Activated T-cell treated with anti-CD3 and anti-CD28 coated beads, Interleukin-2, amount 50 U/mL, for 72 hours (primary cell): ENCODE measurements at regions not wholly inside any gene's neighbourhood (a gene's known extent, or its start where the extent isn't known, plus 50 kb on each side); places are given as distances from the start of the nearest gene placed in this dataset.

ENCODE experiments used
- ATAC-seq, 2 donors: fragments of 150-1000 bp; cut with Tn5 transposase; replicated peaks in 1 of 2; 2 replicates each; pipeline ENCODE4 v1.10.0; 2021; ENCODE audit warnings: moderate library complexity in 2 of 2, mild to moderate bottlenecking in 1 of 2
- DNase-seq, 2 donors: peaks; one replicate each; pipeline ENCODE4 v3.0.0; 2021 to 2022; ENCODE audit warnings: mixed read lengths in 1 of 2
- H3K27ac Mint-ChIP-seq: one replicate; pipeline ENCODE4 v1.8.0; 2022; ENCODE audit warnings: mild to moderate bottlenecking, moderate library complexity, mixed read lengths
- H3K27me3 Mint-ChIP-seq: one replicate; pipeline ENCODE4 v1.8.0; 2022; ENCODE audit warnings: low read depth, mixed read lengths
- H3K36me3 Mint-ChIP-seq, 2 donors: one replicate each; pipeline ENCODE4 v1.8.0; 2022; ENCODE audit warnings: mixed read lengths in 2 of 2, mild to moderate bottlenecking in 1 of 2; ENCODE audit not compliant: insufficient read depth in 2 of 2
- H3K4me1 Mint-ChIP-seq: one replicate; pipeline ENCODE4 v1.8.0; 2022; ENCODE audit warnings: low read depth, mixed read lengths
- H3K4me3 Mint-ChIP-seq, 2 donors: one replicate each; pipeline ENCODE4 v1.8.0; 2022; ENCODE audit warnings: mild to moderate bottlenecking in 2 of 2, mixed read lengths in 2 of 2, moderate library complexity in 2 of 2
- H3K9me3 Mint-ChIP-seq, 2 donors: one replicate each; pipeline ENCODE4 v1.8.0; 2022; ENCODE audit warnings: mixed read lengths in 2 of 2

GRCh38 chr1:193939585-193939984 is 753.2 kb upstream of the B3GALT2 start:
- Mint-ChIP-seq H3K4me1 (no peaks in the 10 kb centered on the region), H3K9me3 (peaks cover 0 to 3% of the 10 kb centered on the region in 2 donors), H3K4me3 (no peak overlapping the region), H3K36me3 (peaks cover 0 to 2% of the 10 kb centered on the region in 2 donors), H3K27ac (no peak overlapping the region), H3K27me3 (no peaks in the 10 kb centered on the region)
- DNase-seq: no peak
- no peak for ATAC-seq

- Mint-ChIP-seq H3K9me3 (peaks cover 0 to 3% of the 10 kb centered on the region in 2 donors), H3K27ac (no peak overlapping the region), H3K4me3 (no peak overlapping the region), H3K4me1 (no peaks in the 10 kb centered on the region), H3K27me3 (no peaks in the 10 kb centered on the region), H3K36me3 (peaks cover 0 to 2% of the 10 kb centered on the region in 2 donors)
- no peak for ATAC-seq
- no peak for DNase-seq
Observed at GRCh38 chr1:193937308-193937707, 750.9 kb upstream of the B3GALT2 start.

DNA sequence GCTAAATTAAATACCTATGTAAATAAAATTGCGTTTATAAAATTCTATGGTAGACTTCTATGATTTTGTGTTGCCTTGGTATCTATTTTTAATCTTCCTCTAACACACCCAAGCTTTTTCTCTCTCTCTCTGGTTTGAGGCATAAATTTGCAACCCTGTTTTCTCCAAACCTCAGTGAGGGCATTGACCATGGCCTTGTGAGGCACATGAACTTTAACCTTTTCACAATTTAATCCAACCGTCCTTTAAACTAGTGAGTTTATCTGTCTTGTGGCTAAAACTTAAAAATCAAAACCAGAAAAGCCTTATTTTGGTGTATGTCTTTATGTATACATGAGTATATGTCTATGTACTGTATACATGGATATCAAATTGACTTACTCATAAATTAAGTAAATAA is 746.6 kb upstream of the B3GALT2 start:
- Mint-ChIP-seq H3K9me3 (no peaks in the 10 kb centered on the region), H3K36me3 (peaks cover 0 to under 1% of the 10 kb centered on the region in 2 donors), H3K27ac (no peak overlapping the region), H3K27me3 (no peaks in the 10 kb centered on the region), H3K4me1 (no peaks in the 10 kb centered on the region), H3K4me3 (no peak overlapping the region)
- DNase-seq (no peak), ATAC-seq (no peak)

- Mint-ChIP-seq H3K27ac (no peak overlapping the region), H3K4me1 (no peaks in the 10 kb centered on the region), H3K27me3 (no peaks in the 10 kb centered on the region), H3K4me3 (no peak overlapping the region), H3K9me3 (no peaks in the 10 kb centered on the region), H3K36me3 (peaks cover 0 to 4% of the 10 kb centered on the region in 2 donors)
- DNase-seq: no peak
- ATAC-seq: no peak
Observed at GRCh38 chr1:193931356-193931755, 744.9 kb upstream of the B3GALT2 start.

- Mint-ChIP-seq H3K36me3 (peaks cover 0 to 7% of the 10 kb centered on the region in 2 donors), H3K4me3 (no peak overlapping the region), H3K4me1 (no peaks in the 10 kb centered on the region), H3K9me3 (peaks cover 0 to 1% of the 10 kb centered on the region in 2 donors), H3K27me3 (no peaks in the 10 kb centered on the region), H3K27ac (no peak overlapping the region)
- ATAC-seq (no peak), DNase-seq (no peak)
Observed at GRCh38 chr1:193929374-193930033, 743.1 kb upstream of the B3GALT2 start.

- Mint-ChIP-seq H3K4me1 (no peaks in the 10 kb centered on the region), H3K36me3 (peaks cover 0 to 7% of the 10 kb centered on the region in 2 donors), H3K9me3 (peaks cover 0 to 1% of the 10 kb centered on the region in 2 donors), H3K27ac (no peak overlapping the region), H3K4me3 (no peak overlapping the region), H3K27me3 (no peaks in the 10 kb centered on the region)
- DNase-seq (no peak), ATAC-seq (no peak)
Observed at GRCh38 chr1:193927550-193927949, 741.1 kb upstream of the B3GALT2 start.

DNA sequence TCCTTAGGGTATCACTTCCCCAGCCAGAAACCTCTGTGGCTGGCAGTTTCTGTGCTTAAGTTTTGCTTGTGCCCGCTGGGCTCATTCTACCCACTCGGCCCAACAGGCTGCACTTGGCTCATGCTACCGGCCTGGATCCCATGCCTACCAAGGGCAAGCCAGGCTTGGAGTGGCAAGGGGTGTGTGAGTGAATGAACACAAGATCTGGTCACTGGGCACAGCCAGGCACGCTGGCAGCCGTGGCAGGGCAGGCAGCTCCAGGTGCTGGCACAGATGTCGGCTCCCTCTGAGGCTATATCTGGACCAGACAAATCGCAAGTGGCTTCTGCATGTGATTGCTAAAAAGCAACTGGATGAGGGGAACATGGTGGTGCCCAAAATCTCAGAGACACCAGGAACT is 740.5 kb upstream of the B3GALT2 start:
- H3K9me3 Mint-ChIP-seq: peaks cover 1 to 2% of the 10 kb centered on the region in 2 donors
- DNase-seq: no peak
- H3K36me3 Mint-ChIP-seq: peaks cover 0 to 7% of the 10 kb centered on the region in 2 donors
- no peak overlapping the region for H3K4me3 Mint-ChIP-seq
- no peaks in the 10 kb centered on the region for H3K4me1 Mint-ChIP-seq
- ATAC-seq: no peak
- H3K27ac Mint-ChIP-seq: no peak overlapping the region
- no peaks in the 10 kb centered on the region for H3K27me3 Mint-ChIP-seq

- no peaks in the 10 kb centered on the region for H3K4me1 Mint-ChIP-seq
- ATAC-seq (no peak), DNase-seq (no peak)
- H3K27ac Mint-ChIP-seq: no peak overlapping the region
- H3K27me3 Mint-ChIP-seq: no peaks in the 10 kb centered on the region
- H3K4me3 Mint-ChIP-seq: no peak overlapping the region
- peaks cover 0 to 4% of the 10 kb centered on the region in 2 donors for H3K36me3 Mint-ChIP-seq
- H3K9me3 Mint-ChIP-seq: peaks cover 2 to 3% of the 10 kb centered on the region in 2 donors
Observed at GRCh38 chr1:193919827-193920226, 733.4 kb upstream of the B3GALT2 start.

GRCh38 chr1:193916452-193916851 is 730.0 kb upstream of the B3GALT2 start:
- H3K4me1 Mint-ChIP-seq: no peaks in the 10 kb centered on the region
- H3K27me3 Mint-ChIP-seq: no peaks in the 10 kb centered on the region
- ATAC-seq: no peak
- peaks cover 0 to 2% of the 10 kb centered on the region in 2 donors for H3K9me3 Mint-ChIP-seq
- DNase-seq: no peak
- H3K36me3 Mint-ChIP-seq: peaks cover 0 to 4% of the 10 kb centered on the region in 2 donors
- H3K27ac Mint-ChIP-seq: no peak overlapping the region
- no peak overlapping the region for H3K4me3 Mint-ChIP-seq

DNA sequence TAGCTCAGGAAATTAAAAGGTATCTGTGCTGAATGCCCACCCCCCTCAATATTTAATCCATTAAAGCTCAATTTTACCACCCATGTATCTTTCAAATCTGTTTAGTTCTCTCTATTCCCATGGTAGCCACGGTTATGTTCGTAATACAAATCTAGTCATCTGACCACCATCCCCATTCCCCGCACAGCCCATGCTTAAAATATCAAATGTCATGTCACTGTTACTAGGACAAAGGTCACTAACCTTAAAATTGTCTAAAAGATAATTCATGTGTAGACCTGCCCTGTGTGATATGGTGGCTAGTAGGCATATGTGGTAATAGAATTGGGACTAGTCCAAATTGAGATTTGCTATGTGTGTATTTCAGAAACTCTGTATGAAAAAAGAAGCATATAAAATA is 728.5 kb upstream of the B3GALT2 start:
- Mint-ChIP-seq H3K9me3 (peaks cover 0 to 2% of the 10 kb centered on the region in 2 donors), H3K4me3 (no peak overlapping the region), H3K36me3 (no peaks in the 10 kb centered on the region), H3K27me3 (no peaks in the 10 kb centered on the region), H3K4me1 (no peaks in the 10 kb centered on the region), H3K27ac (no peak overlapping the region)
- ATAC-seq (no peak), DNase-seq (no peak)

GRCh38 chr1:193909406-193910082 is 723.1 kb upstream of the B3GALT2 start:
- no peak for DNase-seq
- no peak overlapping the region for H3K4me3 Mint-ChIP-seq
- H3K27me3 Mint-ChIP-seq: no peaks in the 10 kb centered on the region
- no peaks in the 10 kb centered on the region for H3K36me3 Mint-ChIP-seq
- H3K4me1 Mint-ChIP-seq: no peaks in the 10 kb centered on the region
- peaks cover 0 to 3% of the 10 kb centered on the region in 2 donors for H3K9me3 Mint-ChIP-seq
- no peak overlapping the region for H3K27ac Mint-ChIP-seq
- no peak for ATAC-seq

GRCh38 chr1:193905288-193906085 is 719.1 kb upstream of the B3GALT2 start:
- H3K4me1 Mint-ChIP-seq: no peaks in the 10 kb centered on the region
- H3K27ac Mint-ChIP-seq: no peak overlapping the region
- H3K4me3 Mint-ChIP-seq: no peak overlapping the region
- H3K9me3 Mint-ChIP-seq: peaks cover 0 to 3% of the 10 kb centered on the region in 2 donors
- DNase-seq (no peak), ATAC-seq (no peak)
- H3K27me3 Mint-ChIP-seq: no peaks in the 10 kb centered on the region
- no peaks in the 10 kb centered on the region for H3K36me3 Mint-ChIP-seq

- DNase-seq (no peak), ATAC-seq (no peak)
- H3K36me3 Mint-ChIP-seq: peaks cover 3 to 5% of the 10 kb centered on the region in 2 donors
- peaks cover 5% of the 10 kb centered on the region in 2 donors for H3K9me3 Mint-ChIP-seq
- no peak overlapping the region for H3K27ac Mint-ChIP-seq
- H3K4me3 Mint-ChIP-seq: no peak overlapping the region
- H3K27me3 Mint-ChIP-seq: no peaks in the 10 kb centered on the region
- no peaks in the 10 kb centered on the region for H3K4me1 Mint-ChIP-seq
Observed at GRCh38 chr1:193891788-193892187, 705.4 kb upstream of the B3GALT2 start.
